DOHH2 (cell line): ENCODE measurements at regions not wholly inside any gene's neighbourhood (a gene's known extent, or its start where the extent isn't known, plus 50 kb on each side); places are given as distances from the start of the nearest gene placed in this dataset.

Source experiments
- H3F3A ChIP-seq: fragments of 200-600 bp; sonication (generic), shearing (Covaris generic); 2 replicates; pipeline ENCODE4 v1.6.0; 2016; ENCODE audit warnings: antibody characterized with exemption, mild to moderate bottlenecking; ENCODE audit not compliant: control insufficient read depth, insufficient read depth
- H3K27ac ChIP-seq: fragments of 200-600 bp; sonication (generic); 2 replicates; pipeline ENCODE4 v1.5.1; 2014; ENCODE audit warnings: low read depth, mild to moderate bottlenecking, low read length, moderate library complexity
- H3K27me3 ChIP-seq: fragments of 200-600 bp; sonication (generic); 2 replicates; pipeline ENCODE4 v1.6.1; 2014; ENCODE audit warnings: mild to moderate bottlenecking, low read length, mixed read lengths; ENCODE audit not compliant: control insufficient read depth
- H3K36me3 ChIP-seq: fragments of 200-600 bp; sonication (generic); 2 replicates; pipeline ENCODE4 v1.6.1; 2014; ENCODE audit warnings: mild to moderate bottlenecking, low read length, moderate library complexity, mixed read lengths; ENCODE audit not compliant: control insufficient read depth
- H3K4me1 ChIP-seq: fragments of 200-600 bp; sonication (generic); 2 replicates; pipeline ENCODE4 v1.6.1; 2014; ENCODE audit warnings: mild to moderate bottlenecking, low read length, mixed read lengths; ENCODE audit not compliant: control insufficient read depth
- H3K4me2 ChIP-seq: fragments of 200-600 bp; sonication (generic); 2 replicates; pipeline ENCODE4 v1.6.0; 2014; ENCODE audit warnings: mild to moderate bottlenecking, low read length, moderate library complexity
- H3K4me3 ChIP-seq: fragments of 200-600 bp; sonication (generic); 2 replicates; pipeline ENCODE4 v1.5.1; 2014; ENCODE audit warnings: mild to moderate bottlenecking, low read length, mixed read lengths
- H3K79me2 ChIP-seq: fragments of 200-600 bp; sonication (generic); 2 replicates; pipeline ENCODE4 v1.6.1; 2014; ENCODE audit warnings: mild to moderate bottlenecking, low read length, mixed read lengths; ENCODE audit not compliant: control insufficient read depth
- H3K9me2 ChIP-seq: fragments of 200-600 bp; sonication (generic); replicated peaks from 2 replicates; pipeline ENCODE4 v1.6.1; 2014; ENCODE audit warnings: mild to moderate bottlenecking, low read length, mixed read lengths; ENCODE audit not compliant: control insufficient read depth
- H3K9me3 ChIP-seq: fragments of 200-600 bp; sonication (generic); 2 replicates; pipeline ENCODE4 v1.6.1; 2014; ENCODE audit warnings: antibody characterized with exemption, low read length, mixed read lengths; ENCODE audit not compliant: control insufficient read depth, insufficient read depth
- H4K20me1 ChIP-seq: fragments of 200-600 bp; sonication (generic); 2 replicates; pipeline ENCODE4 v1.6.0; 2014; ENCODE audit warnings: low read depth, mild to moderate bottlenecking, antibody characterized with exemption, low read length, moderate library complexity; ENCODE audit not compliant: control insufficient read depth, insufficient read depth
- CTCF ChIP-seq: fragments of 200-600 bp; sonication (generic); IDR thresholded peaks from one replicate; pipeline ENCODE4 v1.5.1; 2014; ENCODE audit warnings: antibody characterized with exemption, mild to moderate bottlenecking, low read depth, low read length; ENCODE audit not compliant: poor library complexity, severe bottlenecking
- EZH2phosphoT487 ChIP-seq: fragments of 200-600 bp; sonication (generic); IDR thresholded peaks from 2 replicates; pipeline ENCODE4 v1.6.1; 2017; ENCODE audit warnings: borderline replicate concordance, mild to moderate bottlenecking, antibody characterized with exemption, low read length, moderate library complexity, mixed read lengths

GRCh38 chr10:57098146-57098545 lies 737.1 kb upstream of the ZWINT start:
- Histone ChIP-seq H3K4me3 (no peak overlapping the region), H3K27ac (no peak overlapping the region), H3K79me2 (no peaks in the 10 kb centered on the region), H3K9me3 (peaks cover 5% of the 10 kb centered on the region; the same call in 1 of the 2 replicates), H3F3A (no peaks in the 10 kb centered on the region), H3K4me1 (no peaks in the 10 kb centered on the region), H3K4me2 (no peak overlapping the region), H3K36me3 (no peaks in the 10 kb centered on the region), H4K20me1 (no peaks in the 10 kb centered on the region), H3K9me2 (no peaks in the 10 kb centered on the region), H3K27me3 (no peaks in the 10 kb centered on the region)
- TF ChIP-seq EZH2phosphoT487 (no peak), CTCF (no peak)

- H3K27me3 ChIP-seq: no peaks in the 10 kb centered on the region
- H3K4me3 ChIP-seq: no peak overlapping the region
- H3K79me2 ChIP-seq: no peaks in the 10 kb centered on the region
- no peaks in the 10 kb centered on the region for H3K4me1 ChIP-seq
- no peaks in the 10 kb centered on the region for H3F3A ChIP-seq
- H3K9me3 ChIP-seq: peaks cover 5% of the 10 kb centered on the region; the same call in 1 of the 2 replicates
- no peak overlapping the region for H3K27ac ChIP-seq
- TF ChIP-seq CTCF: no peak
- TF ChIP-seq EZH2phosphoT487: no peak
- H3K9me2 ChIP-seq: no peaks in the 10 kb centered on the region
- H4K20me1 ChIP-seq: no peaks in the 10 kb centered on the region
- no peak overlapping the region for H3K4me2 ChIP-seq
- H3K36me3 ChIP-seq: no peaks in the 10 kb centered on the region
Observed at GRCh38 chr10:57096044-57096443, 735.0 kb upstream of the ZWINT start.

- Histone ChIP-seq H3K9me3 (peaks cover 5% of the 10 kb centered on the region; the same call in 1 of the 2 replicates), H3K27ac (no peak overlapping the region)
- TF ChIP-seq CTCF: no peak
- TF ChIP-seq EZH2phosphoT487: no peak
Observed at GRCh38 chr10:57094965-57095364, 733.9 kb upstream of the ZWINT start.

More at GRCh38 chr10:57094965-57095364, 733.9 kb upstream of the ZWINT start:
- no peaks in the 10 kb centered on the region for H3F3A ChIP-seq
- H3K27me3 ChIP-seq: no peaks in the 10 kb centered on the region
- no peak overlapping the region for H3K4me2 ChIP-seq
- no peaks in the 10 kb centered on the region for H4K20me1 ChIP-seq
- no peak overlapping the region for H3K4me3 ChIP-seq
- H3K9me2 ChIP-seq: no peaks in the 10 kb centered on the region
- no peaks in the 10 kb centered on the region for H3K4me1 ChIP-seq
- H3K36me3 ChIP-seq: no peaks in the 10 kb centered on the region
- H3K79me2 ChIP-seq: no peaks in the 10 kb centered on the region
